MM.1S (cell line): ENCODE measurements at regions not wholly inside any gene's neighbourhood (a gene's known extent, or its start where the extent isn't known, plus 50 kb on each side); places are given as distances from the start of the nearest gene placed in this dataset.

Experiments used
- DNase-seq: peaks from one replicate; pipeline ENCODE4 v3.0.0-alpha.2; 2015
- H2AFZ ChIP-seq: fragments of 300-600 bp; sonication (generic); 2 replicates; pipeline ENCODE4 v1.6.0; 2016; ENCODE audit warnings: antibody characterized with exemption, low read length
- H3F3A ChIP-seq: fragments of 300-600 bp; sonication (generic); 2 replicates; pipeline ENCODE4 v1.6.1; 2016; ENCODE audit warnings: mild to moderate bottlenecking, antibody characterized with exemption, low read length, moderate library complexity, mixed read lengths; ENCODE audit not compliant: insufficient read depth
- H3K27ac ChIP-seq: fragments of 300-600 bp; sonication (generic); 2 replicates; pipeline ENCODE4 v1.5.1; 2016; ENCODE audit warnings: mild to moderate bottlenecking, low read length
- H3K27me3 ChIP-seq: fragments of 300-600 bp; sonication (generic); replicated peaks from 2 replicates; pipeline ENCODE4 v1.6.0; 2016; ENCODE audit warnings: low read length; ENCODE audit not compliant: insufficient read depth
- H3K36me3 ChIP-seq: fragments of 300-600 bp; sonication (generic); replicated peaks from 2 replicates; pipeline ENCODE4 v1.6.1; 2016; ENCODE audit warnings: mild to moderate bottlenecking, low read length, mixed read lengths; ENCODE audit not compliant: insufficient read depth
- H3K4me1 ChIP-seq: fragments of 300-600 bp; sonication (generic); 2 replicates; pipeline ENCODE4 v1.6.1; 2016; ENCODE audit warnings: low read length, mixed read lengths
- H3K4me2 ChIP-seq: fragments of 300-600 bp; sonication (generic); 2 replicates; pipeline ENCODE4 v1.6.0; 2016; ENCODE audit warnings: low read depth, low read length
- H3K4me3 ChIP-seq: fragments of 300-600 bp; sonication (generic); 2 replicates; pipeline ENCODE4 v1.5.1; 2016; ENCODE audit warnings: low read length, mixed read lengths
- H3K79me2 ChIP-seq: fragments of 300-600 bp; sonication (generic); 2 replicates; pipeline ENCODE4 v1.6.1; 2016; ENCODE audit warnings: mixed run types, low read length, mixed read lengths
- H3K9ac ChIP-seq: fragments of 300-600 bp; sonication (generic); 2 replicates; pipeline ENCODE4 v1.6.1; 2016; ENCODE audit warnings: low read length, mixed read lengths
- H3K9me2 ChIP-seq: fragments of 300-600 bp; sonication (generic); replicated peaks from 2 replicates; pipeline ENCODE4 v1.6.1; 2016; ENCODE audit warnings: mild to moderate bottlenecking, low read length, mixed read lengths; ENCODE audit not compliant: insufficient read depth
- H3K9me3 ChIP-seq: fragments of 300-600 bp; sonication (generic); replicated peaks from 2 replicates; pipeline ENCODE4 v1.6.1; 2016; ENCODE audit warnings: mild to moderate bottlenecking, low read length, mixed read lengths; ENCODE audit not compliant: insufficient read depth
- H4K20me1 ChIP-seq: fragments of 300-600 bp; sonication (generic); 2 replicates; pipeline ENCODE4 v1.6.1; 2016; ENCODE audit warnings: mild to moderate bottlenecking, low read length, moderate library complexity, mixed read lengths; ENCODE audit not compliant: insufficient read depth
- CTCF ChIP-seq: fragments of 300-600 bp; sonication (generic); IDR thresholded peaks from 2 replicates; pipeline ENCODE4 v1.5.1; 2016; ENCODE audit warnings: antibody characterized with exemption, low read length, mixed read lengths
- EZH2 ChIP-seq: fragments of 300-600 bp; sonication (generic); optimal IDR thresholded peaks from 2 replicates; pipeline ENCODE3; 2017; ENCODE audit warnings: low read depth, mild to moderate bottlenecking, antibody characterized with exemption, low read length, mixed read lengths
- EZH2phosphoT487 ChIP-seq: fragments of 300-600 bp; sonication (generic); IDR thresholded peaks from 2 replicates; pipeline ENCODE4 v1.6.1; 2018; ENCODE audit warnings: antibody characterized with exemption, low read length

- no peak for TF ChIP-seq CTCF
- TF ChIP-seq EZH2phosphoT487, result no peak
- TF ChIP-seq EZH2, result no peak
- Histone ChIP-seq H3K9ac (no peak overlapping the region), H3K27ac (no peak overlapping the region), H3K9me3 (no peaks in the 10 kb centered on the region), H3K4me1 (no peaks in the 10 kb centered on the region), H3F3A (no peaks in the 10 kb centered on the region), H3K4me2 (no peak overlapping the region), H2AFZ (no peak overlapping the region), H3K79me2 (no peaks in the 10 kb centered on the region), H3K27me3 (no peaks in the 10 kb centered on the region), H3K4me3 (no peak overlapping the region), H4K20me1 (no peaks in the 10 kb centered on the region), H3K36me3 (no peaks in the 10 kb centered on the region), H3K9me2 (no peaks in the 10 kb centered on the region)
- DNase-seq, result no peak
Observed at GRCh38 chr3:18866899-18867298, 281.4 kb upstream of the KCNH8 start.

- H3K9me3 ChIP-seq, result no peaks in the 10 kb centered on the region
- H3K9ac ChIP-seq, result no peak overlapping the region
- H3K4me3 ChIP-seq, result no peak overlapping the region
- no peak for TF ChIP-seq CTCF
- no peak for TF ChIP-seq EZH2
- TF ChIP-seq EZH2phosphoT487, result no peak
- no peak overlapping the region for H3K4me2 ChIP-seq
- H3K27ac ChIP-seq, result no peak overlapping the region
- no peaks in the 10 kb centered on the region for H3K9me2 ChIP-seq
- H3K27me3 ChIP-seq, result no peaks in the 10 kb centered on the region
- H2AFZ ChIP-seq, result no peak overlapping the region
- no peaks in the 10 kb centered on the region for H3K79me2 ChIP-seq
- no peak for DNase-seq
- H3F3A ChIP-seq, result no peaks in the 10 kb centered on the region
- no peaks in the 10 kb centered on the region for H3K36me3 ChIP-seq
- H3K4me1 ChIP-seq, result no peaks in the 10 kb centered on the region
- H4K20me1 ChIP-seq, result no peaks in the 10 kb centered on the region
Observed at GRCh38 chr3:18864933-18865731, 283.2 kb upstream of the KCNH8 start.

- Histone ChIP-seq H3F3A (no peaks in the 10 kb centered on the region), H3K4me1 (no peaks in the 10 kb centered on the region), H2AFZ (no peak overlapping the region), H3K9ac (no peak overlapping the region), H3K27ac (no peak overlapping the region), H4K20me1 (no peaks in the 10 kb centered on the region), H3K36me3 (no peaks in the 10 kb centered on the region), H3K4me3 (no peak overlapping the region), H3K4me2 (no peak overlapping the region), H3K27me3 (no peaks in the 10 kb centered on the region), H3K79me2 (no peaks in the 10 kb centered on the region), H3K9me2 (no peaks in the 10 kb centered on the region), H3K9me3 (no peaks in the 10 kb centered on the region)
- DNase-seq, result no peak
- TF ChIP-seq CTCF (no peak), EZH2phosphoT487 (no peak)
Observed at GRCh38 chr3:18862077-18862476, 286.2 kb upstream of the KCNH8 start.
